ENCODE measurements at regions not wholly inside any gene's neighbourhood (a gene's known extent, or its start where the extent isn't known, plus 50 kb on each side); places are given as distances from the start of the nearest gene placed in this dataset.
A peak's percentile ranks its signal among the peaks of the same experiment; 100 is the strongest.

- no peak overlapping the region for H3K4me3 ChIP-seq (ENCODE audit: low read depth in 1 of 3, low read length in 3 of 3)
- H3K9ac ChIP-seq (ENCODE audit: low read depth in 1 of 2, low read length in 2 of 2) = no peak overlapping the region
- no peaks in the 10 kb centered on the region for H3K27me3 ChIP-seq (ENCODE audit: control insufficient read depth in 4 of 4, insufficient read depth in 4 of 4, low read length in 3 of 4)
- WGBS = 80% methylated on average over 5 of the region's 5 CpGs
- TF ChIP-seq RXRA (IDR thresholded peaks at IDR 0.05) = peak; percentile 36 to 53
- TF ChIP-seq, protein P1, sequence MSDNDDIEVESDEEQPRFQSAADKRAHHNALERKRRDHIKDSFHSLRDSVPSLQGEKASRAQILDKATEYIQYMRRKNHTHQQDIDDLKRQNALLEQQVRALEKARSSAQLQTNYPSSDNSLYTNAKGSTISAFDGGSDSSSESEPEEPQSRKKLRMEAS (IDR thresholded peaks at IDR 0.05) = no peak
- TF ChIP-seq YY1 (IDR thresholded peaks at IDR 0.05) = no peak
- no peak for TF ChIP-seq FOXA1 (IDR thresholded peaks at IDR 0.05)
- TF ChIP-seq NR2F2 (IDR thresholded peaks at IDR 0.05) = peak; percentile 81
- no peaks in the 10 kb centered on the region for H3K9me3 ChIP-seq (ENCODE audit: control insufficient read depth in 4 of 4, low read length in 3 of 4)
- no peak for DNase-seq (ENCODE audit: low spot score)
- H3K27ac ChIP-seq (ENCODE audit: low read depth in 1 of 2, low read length in 2 of 2) = no peak overlapping the region
- H3K36me3 ChIP-seq (ENCODE audit: control insufficient read depth in 4 of 4, insufficient read depth in 3 of 4, low read depth in 1 of 4, low read length in 3 of 4) = no peaks in the 10 kb centered on the region
- no peaks in the 10 kb centered on the region for H3K4me1 ChIP-seq (ENCODE audit: control insufficient read depth in 4 of 4, insufficient read depth in 4 of 4, low read length in 3 of 4)
Observed at GRCh38 chr5:159788835-159789331, 127.4 kb upstream of the ADRA1B start.

DNA sequence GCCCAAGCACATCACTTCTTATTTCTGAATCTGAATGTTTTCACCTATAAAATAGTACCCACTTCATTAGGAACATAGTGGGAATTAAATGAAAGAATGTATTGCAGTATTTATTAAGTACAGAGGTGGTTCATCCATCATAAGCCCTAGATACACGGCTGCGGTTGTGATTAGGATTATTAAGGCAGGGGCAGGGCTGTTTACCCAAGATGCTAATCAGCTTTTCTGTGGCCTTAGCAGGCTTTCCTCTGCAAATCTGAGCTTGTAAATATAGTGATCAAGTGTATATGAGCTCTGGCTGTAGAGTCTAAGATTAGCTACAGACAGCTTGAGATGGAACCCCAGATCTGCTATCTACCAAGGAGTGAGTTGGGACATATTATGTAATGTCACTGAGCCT is 124.1 kb upstream of the ADRA1B start:
- no peak for DNase-seq (ENCODE audit: low spot score)
- TF ChIP-seq NR2F2 (IDR thresholded peaks at IDR 0.05) = no peak
- no peak for TF ChIP-seq TAF1 (conservative IDR thresholded peaks at IDR 0.05)
- TF ChIP-seq, protein P1 (IDR thresholded peaks at IDR 0.05) = no peak
- TF ChIP-seq RAD21 (IDR thresholded peaks at IDR 0.05) = no peak
- TF ChIP-seq RXRA (IDR thresholded peaks at IDR 0.05) = no peak
- no peak for TF ChIP-seq YY1 (IDR thresholded peaks at IDR 0.05)
- TF ChIP-seq FOXA1 (IDR thresholded peaks at IDR 0.05) = no peak
- no peak for TF ChIP-seq SP1 (IDR thresholded peaks at IDR 0.05)
- TF ChIP-seq, protein P2, sequence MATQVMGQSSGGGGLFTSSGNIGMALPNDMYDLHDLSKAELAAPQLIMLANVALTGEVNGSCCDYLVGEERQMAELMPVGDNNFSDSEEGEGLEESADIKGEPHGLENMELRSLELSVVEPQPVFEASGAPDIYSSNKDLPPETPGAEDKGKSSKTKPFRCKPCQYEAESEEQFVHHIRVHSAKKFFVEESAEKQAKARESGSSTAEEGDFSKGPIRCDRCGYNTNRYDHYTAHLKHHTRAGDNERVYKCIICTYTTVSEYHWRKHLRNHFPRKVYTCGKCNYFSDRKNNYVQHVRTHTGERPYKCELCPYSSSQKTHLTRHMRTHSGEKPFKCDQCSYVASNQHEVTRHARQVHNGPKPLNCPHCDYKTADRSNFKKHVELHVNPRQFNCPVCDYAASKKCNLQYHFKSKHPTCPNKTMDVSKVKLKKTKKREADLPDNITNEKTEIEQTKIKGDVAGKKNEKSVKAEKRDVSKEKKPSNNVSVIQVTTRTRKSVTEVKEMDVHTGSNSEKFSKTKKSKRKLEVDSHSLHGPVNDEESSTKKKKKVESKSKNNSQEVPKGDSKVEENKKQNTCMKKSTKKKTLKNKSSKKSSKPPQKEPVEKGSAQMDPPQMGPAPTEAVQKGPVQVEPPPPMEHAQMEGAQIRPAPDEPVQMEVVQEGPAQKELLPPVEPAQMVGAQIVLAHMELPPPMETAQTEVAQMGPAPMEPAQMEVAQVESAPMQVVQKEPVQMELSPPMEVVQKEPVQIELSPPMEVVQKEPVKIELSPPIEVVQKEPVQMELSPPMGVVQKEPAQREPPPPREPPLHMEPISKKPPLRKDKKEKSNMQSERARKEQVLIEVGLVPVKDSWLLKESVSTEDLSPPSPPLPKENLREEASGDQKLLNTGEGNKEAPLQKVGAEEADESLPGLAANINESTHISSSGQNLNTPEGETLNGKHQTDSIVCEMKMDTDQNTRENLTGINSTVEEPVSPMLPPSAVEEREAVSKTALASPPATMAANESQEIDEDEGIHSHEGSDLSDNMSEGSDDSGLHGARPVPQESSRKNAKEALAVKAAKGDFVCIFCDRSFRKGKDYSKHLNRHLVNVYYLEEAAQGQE (IDR thresholded peaks at IDR 0.05) = no peak
- TF ChIP-seq GABPA (IDR thresholded peaks at IDR 0.05 in 1 of 2, conservative IDR thresholded peaks at IDR 0.05 in 1 of 2) = no peak
- no peak for TF ChIP-seq EGR1 (IDR thresholded peaks at IDR 0.05; ENCODE audit: low read depth in 2 of 2)
- Histone ChIP-seq H3K9ac (ENCODE audit: low read depth in 1 of 2, low read length in 2 of 2) (no peak overlapping the region), H3K36me3 (ENCODE audit: control insufficient read depth in 4 of 4, insufficient read depth in 3 of 4, low read depth in 1 of 4, low read length in 3 of 4) (no peaks in the 10 kb centered on the region), H3K4me3 (ENCODE audit: low read depth in 1 of 3, low read length in 3 of 3) (no peak overlapping the region), H3K27me3 (ENCODE audit: control insufficient read depth in 4 of 4, insufficient read depth in 4 of 4, low read length in 3 of 4) (no peaks in the 10 kb centered on the region), H3K9me3 (ENCODE audit: control insufficient read depth in 4 of 4, low read length in 3 of 4) (no peaks in the 10 kb centered on the region), H3K4me1 (ENCODE audit: control insufficient read depth in 4 of 4, insufficient read depth in 4 of 4, low read length in 3 of 4) (no peaks in the 10 kb centered on the region), H3K27ac (ENCODE audit: low read depth in 1 of 2, low read length in 2 of 2) (no peak overlapping the region)
- WGBS = 42% methylated on average over 2 of the region's 2 CpGs

- H3K9ac ChIP-seq (ENCODE audit: low read depth in 1 of 2, low read length in 2 of 2) = no peak overlapping the region
- no peaks in the 10 kb centered on the region for H3K27me3 ChIP-seq (ENCODE audit: control insufficient read depth in 4 of 4, insufficient read depth in 4 of 4, low read length in 3 of 4)
- no peak for DNase-seq (ENCODE audit: low spot score)
- no peak overlapping the region for H3K4me3 ChIP-seq (ENCODE audit: low read depth in 1 of 3, low read length in 3 of 3)
- no peaks in the 10 kb centered on the region for H3K4me1 ChIP-seq (ENCODE audit: control insufficient read depth in 4 of 4, insufficient read depth in 4 of 4, low read length in 3 of 4)
- H3K36me3 ChIP-seq (ENCODE audit: control insufficient read depth in 4 of 4, insufficient read depth in 3 of 4, low read depth in 1 of 4, low read length in 3 of 4) = no peaks in the 10 kb centered on the region
- no peaks in the 10 kb centered on the region for H3K9me3 ChIP-seq (ENCODE audit: control insufficient read depth in 4 of 4, low read length in 3 of 4)
- no peak overlapping the region for H3K27ac ChIP-seq (ENCODE audit: low read depth in 1 of 2, low read length in 2 of 2)
- TF ChIP-seq RAD21 (IDR thresholded peaks at IDR 0.05) = no peak
- 86% methylated on average over 4 of the region's 4 CpGs for WGBS
Observed at GRCh38 chr5:159797261-159797970, 118.9 kb upstream of the ADRA1B start.
